H1 (cell line): ENCODE measurements at regions not wholly inside any gene's neighbourhood (a gene's known extent, or its start where the extent isn't known, plus 50 kb on each side); places are given as distances from the start of the nearest gene placed in this dataset.

Experiments used
- ASH2L ChIP-seq: fragments of 200-600, 300-600 bp; sonication (generic); IDR thresholded peaks from one replicate; pipeline ENCODE4 v1.7.1; 2017; ENCODE audit warnings: low read length
- CBX8 ChIP-seq: fragments of 300-800, 300-1000 bp; sonication (generic); IDR thresholded peaks from 2 replicates; pipeline ENCODE4 v1.7.1; 2016; ENCODE audit warnings: low read depth, low read length, borderline replicate concordance
- KDM1A ChIP-seq: fragments of 200-600, 300-600 bp; sonication (generic); IDR thresholded peaks from 2 replicates; pipeline ENCODE4 v1.7.1; 2016; ENCODE audit warnings: mild to moderate bottlenecking, low read length, borderline replicate concordance
- PHF8 ChIP-seq: fragments of 200-600 bp; sonication (generic); conservative IDR thresholded peaks from 2 replicates; pipeline ENCODE4 v1.7.1; 2012; ENCODE audit warnings: low read depth, mild to moderate bottlenecking, inconsistent platforms, low read length, moderate library complexity

- TF ChIP-seq KDM1A = no peak
- TF ChIP-seq CBX8 = no peak
- no peak for TF ChIP-seq PHF8
- TF ChIP-seq ASH2L = no peak
Observed at GRCh38 chr10:3337741-3338140, 165.2 kb upstream of the PITRM1 start (continued).
